MCF 10A (cell line): ENCODE measurements at regions not wholly inside any gene's neighbourhood (a gene's known extent, or its start where the extent isn't known, plus 50 kb on each side); places are given as distances from the start of the nearest gene placed in this dataset.

Experiments used
- BruUV-seq: library from RNA; stranded (reverse); fragments of 400-500 nt; replicated peaks from 2 replicates; lab custom pipeline; 2021; lab: Mats Ljungman, UMichigan
- CTCF ChIA-PET: fragments of 300-600 bp; sonication (Branson Sonifier 250); formaldehyde crosslinking; extraction: SDS; loops from one replicate; lab custom pipeline; 2021; ENCODE audit warnings: antibody characterized with exemption, inconsistent platforms; lab: Yijun Ruan, JAX
- POLR2A ChIA-PET: fragments of 300-600, 350-650 bp; sonication (Branson Sonifier 250); formaldehyde crosslinking; extraction: SDS; loops from one replicate; lab custom pipeline; 2020; ENCODE audit warnings: antibody characterized with exemption, inconsistent platforms; lab: Yijun Ruan, JAX
- DNase-seq: peaks from one replicate; pipeline ENCODE4 v3.0.0-alpha.2; 2018; ENCODE audit not compliant: unreplicated experiment
- H3K27ac Mint-ChIP-seq: one replicate; pipeline ENCODE4 v1.8.0; 2022; ENCODE audit warnings: mild to moderate bottlenecking, low read depth, mixed read lengths; ENCODE audit not compliant: unreplicated experiment
- H3K27me3 Mint-ChIP-seq: one replicate; pipeline ENCODE4 v1.8.0; 2022; ENCODE audit warnings: mixed read lengths; ENCODE audit not compliant: insufficient read depth, unreplicated experiment
- H3K36me3 Mint-ChIP-seq: one replicate; pipeline ENCODE4 v1.8.0; 2022; ENCODE audit warnings: mild to moderate bottlenecking, moderate library complexity, mixed read lengths; ENCODE audit not compliant: insufficient read depth, unreplicated experiment
- H3K4me1 Mint-ChIP-seq: one replicate; pipeline ENCODE4 v1.8.0; 2022; ENCODE audit warnings: mixed read lengths; ENCODE audit not compliant: insufficient read depth, unreplicated experiment
- H3K4me3 Mint-ChIP-seq: one replicate; pipeline ENCODE4 v1.8.0; 2022; ENCODE audit warnings: mild to moderate bottlenecking, moderate library complexity, mixed read lengths; ENCODE audit not compliant: unreplicated experiment
- H3K9me3 Mint-ChIP-seq: one replicate; pipeline ENCODE4 v1.8.0; 2022; ENCODE audit warnings: mixed read lengths; ENCODE audit not compliant: unreplicated experiment
- CTCF ChIP-seq: fragments of 200-600 bp; IDR thresholded peaks from one replicate; pipeline ENCODE4 v1.8.0; 2022; ENCODE audit warnings: antibody characterized with exemption, mild to moderate bottlenecking; ENCODE audit not compliant: unreplicated experiment
- intact Hi-C: fragments of 100-400 bp; cut with micrococcal nuclease; formaldehyde crosslinking; loops from 2 replicates; pipeline ENCODE4 v1.14.1; 2022

- POLR2A ChIA-PET: interaction anchor here (1.1 kb wide), 1 partner anchor 684 kb away, joined by 3 read pairs; no protein-coding TSS in a partner anchor
- no TSS peak for BruUV-seq
- no peak overlapping the region for H3K4me3 Mint-ChIP-seq
Measured at GRCh38 chr3:159146856-159147435, 345.1 kb downstream of the MFSD1 start.

DNA sequence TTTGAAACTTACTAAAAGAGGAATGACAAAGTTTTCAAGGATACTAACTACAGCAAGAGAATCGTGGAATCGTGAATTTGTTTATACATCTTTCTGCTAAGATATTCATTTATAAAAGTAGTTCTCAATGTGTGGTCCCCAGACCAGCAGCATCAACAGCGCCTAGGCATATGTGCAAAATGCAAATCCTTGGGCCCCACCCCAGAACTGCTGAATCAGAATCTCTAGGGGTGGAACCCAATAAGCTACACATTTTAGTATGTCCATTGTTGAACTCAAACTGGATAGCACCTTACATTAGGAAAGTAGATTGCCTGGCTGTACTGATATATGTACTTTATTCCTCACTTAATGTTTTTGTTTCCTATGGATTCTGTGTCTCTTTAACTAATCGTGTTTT is 346.0 kb downstream of the MFSD1 start:
- Mint-ChIP-seq H3K4me3 (no peak overlapping the region), H3K36me3 (no peaks in the 10 kb centered on the region), H3K27me3 (peaks cover 14% of the 10 kb centered on the region), H3K27ac (no peak overlapping the region), H3K4me1 (no peaks in the 10 kb centered on the region), H3K9me3 (no peaks in the 10 kb centered on the region)
- CTCF ChIA-PET: interaction anchor here (1.4 kb wide), 1 partner anchor 16 kb away, joined by 3 read pairs; no protein-coding TSS in a partner anchor
- no peak for TF ChIP-seq CTCF
- no peak for DNase-seq
- BruUV-seq: no TSS peak
- intact Hi-C loops: no loop called here
- POLR2A ChIA-PET: no interaction called here

More at GRCh38 chr3:159146856-159147435, 345.1 kb downstream of the MFSD1 start:
- Mint-ChIP-seq H3K4me1 (no peaks in the 10 kb centered on the region), H3K27me3 (peaks cover 14% of the 10 kb centered on the region), H3K9me3 (no peaks in the 10 kb centered on the region), H3K27ac (no peak overlapping the region), H3K36me3 (no peaks in the 10 kb centered on the region)
- no peak for TF ChIP-seq CTCF
- CTCF ChIA-PET: interaction anchor here (0.8 to 1.4 kb wide), 2 partner anchors 17 to 362 kb away, joined by 3 read pairs; no protein-coding TSS in a partner anchor
- DNase-seq: no peak
- intact Hi-C loops: no loop called here

DNA sequence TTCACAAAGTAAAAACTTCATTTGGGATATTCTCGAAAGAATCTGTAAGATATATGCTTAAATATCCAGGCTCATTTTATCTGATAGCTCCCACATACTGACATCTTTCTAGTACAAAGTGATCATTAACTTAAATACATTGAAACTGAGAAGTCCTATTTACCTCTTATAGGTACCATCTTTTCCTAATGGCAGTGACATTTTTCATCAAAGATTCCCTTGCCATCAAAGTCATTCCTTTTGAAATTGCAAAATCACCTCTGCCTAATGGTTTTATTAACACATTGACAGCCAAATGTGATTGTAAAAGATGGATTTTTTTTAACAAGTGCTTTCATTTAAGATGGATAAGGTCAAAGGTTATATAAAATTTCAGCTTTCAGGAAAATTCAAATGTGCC is 346.6 kb downstream of the MFSD1 start:
- POLR2A ChIA-PET: no interaction called here
- Mint-ChIP-seq H3K9me3 (no peaks in the 10 kb centered on the region), H3K27me3 (peaks cover 14% of the 10 kb centered on the region), H3K4me1 (no peaks in the 10 kb centered on the region), H3K36me3 (no peaks in the 10 kb centered on the region), H3K27ac (no peak overlapping the region), H3K4me3 (no peak overlapping the region)
- CTCF ChIA-PET: interaction anchor here (0.6 to 1.4 kb wide), 2 partner anchors 16 to 813 kb away, joined by 3 read pairs; no protein-coding TSS in a partner anchor
- BruUV-seq: no TSS peak
- no peak for DNase-seq
- TF ChIP-seq CTCF: no peak
- intact Hi-C loops: no loop called here

- H3K4me3 Mint-ChIP-seq: no peak overlapping the region
- ChIA-PET CTCF (no interaction called here), POLR2A (no interaction called here)
- H3K27me3 Mint-ChIP-seq: peaks cover 14% of the 10 kb centered on the region
- H3K4me1 Mint-ChIP-seq: no peaks in the 10 kb centered on the region
- TF ChIP-seq CTCF: no peak
- H3K27ac Mint-ChIP-seq: no peak overlapping the region
- BruUV-seq: no TSS peak
- H3K36me3 Mint-ChIP-seq: no peaks in the 10 kb centered on the region
- intact Hi-C loops: no loop called here
- H3K9me3 Mint-ChIP-seq: no peaks in the 10 kb centered on the region
- DNase-seq: no peak
Measured at GRCh38 chr3:159149131-159149530, 347.3 kb downstream of the MFSD1 start.
